ENCODE measurements at regions not wholly inside any gene's neighbourhood (a gene's known extent, or its start where the extent isn't known, plus 50 kb on each side); places are given as distances from the start of the nearest gene placed in this dataset.

GRCh38 chr2:128420776-128421175 lies 102.1 kb upstream of the HS6ST1 start:
- Histone ChIP-seq H3K4me1 (replicated peaks) (no peaks in the 10 kb centered on the region), H3K9me3 (no peaks in the 10 kb centered on the region), H3K27me3 (replicated peaks; ENCODE audit: insufficient read depth) (no peaks in the 10 kb centered on the region), H3K27ac (no peak overlapping the region), H3K36me3 (no peaks in the 10 kb centered on the region), H3K4me3 (no peak overlapping the region)
- intact Hi-C loops (cut with DNase I) = no loop called here
- TF ChIP-seq POLR2AphosphoS5 (IDR thresholded peaks at IDR 0.05) = no peak
- no peak for TF ChIP-seq CTCF (IDR thresholded peaks at IDR 0.05)
- TF ChIP-seq POLR2A (IDR thresholded peaks at IDR 0.05) = no peak
- 58% methylated on average over 4 of the region's 4 CpGs for WGBS
- no peak for DNase-seq (ENCODE audit: low spot score)

GRCh38 chr2:128421286-128421685 lies 102.6 kb upstream of the HS6ST1 start:
- Histone ChIP-seq H3K4me1 (replicated peaks) (no peaks in the 10 kb centered on the region), H3K9me3 (no peaks in the 10 kb centered on the region), H3K27ac (no peak overlapping the region), H3K4me3 (no peak overlapping the region), H3K27me3 (replicated peaks; ENCODE audit: insufficient read depth) (no peaks in the 10 kb centered on the region), H3K36me3 (no peaks in the 10 kb centered on the region)
- TF ChIP-seq CTCF (IDR thresholded peaks at IDR 0.05) (no peak), POLR2AphosphoS5 (IDR thresholded peaks at IDR 0.05) (no peak), POLR2A (IDR thresholded peaks at IDR 0.05) (no peak)
- 88% methylated on average over 9 of the region's 9 CpGs for WGBS
- intact Hi-C loops (cut with DNase I) = no loop called here
- no peak for DNase-seq (ENCODE audit: low spot score)

- H3K27ac ChIP-seq = no peak overlapping the region
- DNase-seq (ENCODE audit: low spot score) = no peak
- TF ChIP-seq CTCF (IDR thresholded peaks at IDR 0.05) (no peak), POLR2AphosphoS5 (IDR thresholded peaks at IDR 0.05) (no peak), POLR2A (IDR thresholded peaks at IDR 0.05) (no peak)
- no peaks in the 10 kb centered on the region for H3K36me3 ChIP-seq
- intact Hi-C loops (cut with DNase I) = no loop called here
- no peaks in the 10 kb centered on the region for H3K4me1 ChIP-seq (replicated peaks)
- WGBS = 96% methylated on average over 15 of the region's 15 CpGs
- no peak overlapping the region for H3K4me3 ChIP-seq
- no peaks in the 10 kb centered on the region for H3K27me3 ChIP-seq (replicated peaks; ENCODE audit: insufficient read depth)
- H3K9me3 ChIP-seq = no peaks in the 10 kb centered on the region
Measured at GRCh38 chr2:128421861-128422311, 103.2 kb upstream of the HS6ST1 start.

- no peak overlapping the region for H3K27ac ChIP-seq
- WGBS = 85% methylated on average over 5 of the region's 5 CpGs
- no peak for DNase-seq (ENCODE audit: low spot score)
Measured at GRCh38 chr2:128422571-128422970, 103.9 kb upstream of the HS6ST1 start.

More at GRCh38 chr2:128422571-128422970, 103.9 kb upstream of the HS6ST1 start:
- no peaks in the 10 kb centered on the region for H3K4me1 ChIP-seq (replicated peaks)
- TF ChIP-seq CTCF (IDR thresholded peaks at IDR 0.05) (no peak), POLR2A (IDR thresholded peaks at IDR 0.05) (no peak), POLR2AphosphoS5 (IDR thresholded peaks at IDR 0.05) (no peak)
- H3K4me3 ChIP-seq = no peak overlapping the region
- H3K36me3 ChIP-seq = no peaks in the 10 kb centered on the region
- intact Hi-C loops (cut with DNase I) = no loop called here
- H3K9me3 ChIP-seq = no peaks in the 10 kb centered on the region
- no peaks in the 10 kb centered on the region for H3K27me3 ChIP-seq (replicated peaks; ENCODE audit: insufficient read depth)

Measured in prostate gland (tissue), 2 donors.